Activated T-cell treated with anti-CD3 and anti-CD28 coated beads, Interleukin-2, amount 50 U/mL, for 72 hours (primary cell): ENCODE measurements at regions not wholly inside any gene's neighbourhood (a gene's known extent, or its start where the extent isn't known, plus 50 kb on each side); places are given as distances from the start of the nearest gene placed in this dataset.
A peak's percentile ranks its signal among the peaks of the same experiment; 100 is the strongest.
"Not testable (repeated sequence)": the region's sequence is repeated elsewhere in the genome, so short reads cannot be mapped to it uniquely, and the experiment has no call there.

Source experiments
- ATAC-seq, 2 donors: fragments of 150-1000 bp; cut with Tn5 transposase; replicated peaks in 1 of 2; 2 replicates each; pipeline ENCODE4 v1.10.0; 2021; ENCODE audit warnings: moderate library complexity in 2 of 2, mild to moderate bottlenecking in 1 of 2
- DNase-seq, 2 donors: peaks; one replicate each; pipeline ENCODE4 v3.0.0; 2021 to 2022; ENCODE audit warnings: mixed read lengths in 1 of 2
- H3K27ac Mint-ChIP-seq: one replicate; pipeline ENCODE4 v1.8.0; 2022; ENCODE audit warnings: mild to moderate bottlenecking, moderate library complexity, mixed read lengths
- H3K27me3 Mint-ChIP-seq: one replicate; pipeline ENCODE4 v1.8.0; 2022; ENCODE audit warnings: low read depth, mixed read lengths
- H3K36me3 Mint-ChIP-seq, 2 donors: one replicate each; pipeline ENCODE4 v1.8.0; 2022; ENCODE audit warnings: mixed read lengths in 2 of 2, mild to moderate bottlenecking in 1 of 2; ENCODE audit not compliant: insufficient read depth in 2 of 2
- H3K4me1 Mint-ChIP-seq: one replicate; pipeline ENCODE4 v1.8.0; 2022; ENCODE audit warnings: low read depth, mixed read lengths
- H3K4me3 Mint-ChIP-seq, 2 donors: one replicate each; pipeline ENCODE4 v1.8.0; 2022; ENCODE audit warnings: mild to moderate bottlenecking in 2 of 2, mixed read lengths in 2 of 2, moderate library complexity in 2 of 2
- H3K9me3 Mint-ChIP-seq, 2 donors: one replicate each; pipeline ENCODE4 v1.8.0; 2022; ENCODE audit warnings: mixed read lengths in 2 of 2

DNA sequence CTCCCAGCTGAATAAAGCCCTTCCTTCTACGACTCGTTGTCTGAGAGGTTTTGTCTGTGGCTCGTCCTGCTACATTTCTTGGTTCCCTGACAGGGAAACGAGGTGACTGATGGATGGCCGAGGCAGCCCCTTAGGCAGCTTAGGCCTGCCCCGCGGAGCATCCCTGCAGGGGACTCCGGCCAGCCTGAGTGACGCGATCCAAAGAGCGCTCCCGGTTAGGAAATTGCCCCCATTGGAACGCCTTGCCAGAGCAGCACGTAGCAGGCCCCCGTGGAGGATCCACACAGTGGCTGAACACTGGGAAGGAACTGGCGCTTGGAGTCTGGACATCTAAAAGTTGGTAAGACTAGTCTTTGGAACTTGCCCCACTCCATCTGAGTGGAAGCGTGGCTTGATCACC lies 296.8 kb upstream of the SGCG start:
- Mint-ChIP-seq H3K4me1 (no peaks in the 10 kb centered on the region), H3K36me3 (no peaks in the 10 kb centered on the region), H3K4me3 (no peak overlapping the region), H3K27ac (no peak overlapping the region), H3K9me3 (no peaks in the 10 kb centered on the region), H3K27me3 (no peaks in the 10 kb centered on the region)
- ATAC-seq (no peak), DNase-seq (no peak)

DNA sequence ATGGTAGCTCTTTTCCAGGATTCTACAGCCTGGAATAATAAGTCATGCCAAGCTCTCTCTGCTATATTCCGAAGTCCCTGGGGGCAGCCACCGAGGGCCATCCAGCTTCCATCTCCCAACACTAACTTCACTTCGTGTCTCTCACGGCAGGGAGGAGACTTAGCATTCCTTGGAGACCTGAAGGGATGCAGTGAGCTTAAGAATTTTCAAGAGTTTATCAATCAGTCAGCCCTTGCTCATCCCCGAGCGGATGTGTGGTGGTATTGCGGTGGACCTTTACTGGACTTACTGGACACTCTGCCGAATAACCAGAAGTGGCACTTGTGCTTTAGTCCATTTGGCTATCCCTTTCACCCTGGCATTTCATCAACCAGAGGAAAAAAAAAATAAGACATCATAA lies 294.7 kb upstream of the SGCG start:
- H3K36me3 Mint-ChIP-seq, H3K27me3 Mint-ChIP-seq, DNase-seq, H3K4me1 Mint-ChIP-seq, H3K27ac Mint-ChIP-seq, H3K4me3 Mint-ChIP-seq, ATAC-seq, H3K9me3 Mint-ChIP-seq: not testable (repeated sequence)

DNA sequence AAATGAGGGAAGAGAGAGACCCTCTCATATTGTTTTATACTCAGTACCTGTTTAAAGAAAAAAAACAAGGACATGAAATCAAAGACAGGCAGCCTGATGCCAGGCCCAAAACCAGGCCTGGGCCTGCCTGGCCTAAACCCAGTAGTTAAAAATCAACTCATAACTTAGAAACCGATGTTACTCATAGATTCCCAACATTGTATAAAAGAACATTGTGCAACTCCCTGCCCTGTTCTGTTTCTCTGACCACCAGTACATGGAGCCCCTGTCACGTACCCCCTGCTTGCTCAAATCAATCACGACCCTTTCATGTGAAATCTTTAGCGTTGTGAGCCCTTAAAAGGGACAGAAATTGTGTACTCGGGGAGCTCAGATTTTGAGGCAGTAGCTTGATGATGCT lies 291.4 kb upstream of the SGCG start:
- ATAC-seq, H3K36me3 Mint-ChIP-seq, H3K9me3 Mint-ChIP-seq, H3K4me1 Mint-ChIP-seq, H3K27ac Mint-ChIP-seq, DNase-seq, H3K4me3 Mint-ChIP-seq, H3K27me3 Mint-ChIP-seq: not testable (repeated sequence)

DNA sequence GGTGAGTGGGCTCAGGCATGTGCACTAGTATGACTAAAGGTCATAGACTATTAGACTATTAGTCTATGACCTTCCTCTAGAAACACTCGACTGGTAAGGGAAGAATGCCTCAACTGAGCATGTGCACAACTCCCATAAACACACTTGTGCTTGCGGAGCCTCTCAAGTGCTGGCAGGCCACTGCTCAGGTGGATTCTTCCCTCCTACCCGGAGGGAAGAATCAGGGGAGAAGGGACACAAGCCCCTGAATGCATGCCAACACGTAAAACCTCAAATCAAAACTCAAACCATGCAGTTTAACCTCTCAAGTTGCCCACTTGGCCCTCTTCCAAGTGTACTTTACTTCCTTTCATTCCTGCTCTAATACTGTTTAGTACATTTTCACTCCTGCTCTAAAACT lies 287.6 kb upstream of the SGCG start:
- Mint-ChIP-seq H3K27ac (no peak overlapping the region), H3K27me3 (no peaks in the 10 kb centered on the region), H3K9me3 (no peaks in the 10 kb centered on the region), H3K4me3 (no peak overlapping the region), H3K36me3 (peaks cover 0 to 1% of the 10 kb centered on the region in 2 donors), H3K4me1 (no peaks in the 10 kb centered on the region)
- DNase-seq (no peak), ATAC-seq (no peak)

DNA sequence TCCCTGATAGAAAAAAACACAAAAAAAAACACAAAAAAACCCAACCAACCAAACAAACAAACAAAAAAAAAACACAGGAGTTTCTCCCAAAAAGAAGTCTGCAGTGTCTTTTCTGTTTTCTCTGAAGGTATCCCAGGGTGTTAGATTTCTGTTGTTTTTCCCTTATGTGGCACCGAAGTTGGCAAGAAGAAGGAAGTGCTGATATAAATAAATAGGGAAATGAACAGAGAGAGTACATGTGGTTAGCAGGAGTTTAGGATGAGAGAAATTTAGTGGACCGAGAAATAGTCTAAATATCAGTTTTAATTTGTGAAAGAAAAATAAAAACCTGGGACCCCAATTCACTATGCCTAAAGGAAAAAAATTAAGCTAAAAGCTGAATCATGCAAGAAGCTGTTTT lies 287.0 kb upstream of the SGCG start:
- Mint-ChIP-seq H3K4me3 (no peak overlapping the region), H3K4me1 (no peaks in the 10 kb centered on the region), H3K27ac (peak overlapping the region; percentile 2), H3K36me3 (peaks cover 0 to 1% of the 10 kb centered on the region in 2 donors), H3K9me3 (no peaks in the 10 kb centered on the region), H3K27me3 (no peaks in the 10 kb centered on the region)
- ATAC-seq: no peak
- DNase-seq: no peak

DNA sequence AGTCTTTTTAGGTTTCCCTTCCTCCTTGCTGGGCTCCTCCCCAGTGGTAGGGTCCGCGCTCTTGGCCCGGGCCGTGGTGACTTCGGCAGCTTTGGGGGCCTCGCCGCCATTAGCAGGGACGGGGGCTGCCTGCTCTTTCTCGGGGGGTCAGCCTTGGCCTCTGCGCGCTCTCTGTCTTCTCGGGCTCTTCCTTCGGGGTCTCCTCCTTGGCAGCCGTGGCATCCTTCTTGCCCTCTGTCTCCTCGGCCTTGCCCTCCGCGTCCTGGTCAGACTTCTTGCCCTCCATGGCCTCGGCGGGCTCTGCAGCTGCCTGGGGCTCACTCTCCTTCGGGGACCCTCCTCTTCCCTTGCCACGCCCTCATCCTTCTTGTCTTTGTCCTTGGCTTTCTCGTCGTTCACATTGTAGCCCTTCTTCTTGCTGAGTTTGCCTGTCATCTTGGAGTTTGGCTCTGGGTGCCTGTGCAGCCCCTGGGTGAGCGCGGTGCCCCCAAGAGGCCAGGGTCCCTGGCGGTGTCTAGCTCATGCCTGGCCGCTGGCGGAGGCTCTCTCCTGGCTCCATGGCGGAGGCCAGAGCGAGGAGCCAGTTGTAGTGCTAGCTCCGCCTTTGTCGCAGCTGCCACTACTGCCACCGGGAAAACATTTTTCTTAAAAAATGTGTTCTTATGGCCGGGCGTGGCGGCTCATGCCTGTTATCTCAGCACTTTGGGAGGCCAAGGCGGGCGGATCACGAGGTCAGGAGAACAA lies 283.0 kb upstream of the SGCG start:
- no peaks in the 10 kb centered on the region for H3K27me3 Mint-ChIP-seq
- H3K27ac Mint-ChIP-seq: no peak overlapping the region
- peaks cover 0 to 2% of the 10 kb centered on the region in 2 donors for H3K9me3 Mint-ChIP-seq
- ATAC-seq: no peak
- DNase-seq: no peak
- H3K36me3 Mint-ChIP-seq: peaks cover 0 to 2% of the 10 kb centered on the region in 2 donors
- no peaks in the 10 kb centered on the region for H3K4me1 Mint-ChIP-seq
- H3K4me3 Mint-ChIP-seq: no peak overlapping the region

DNA sequence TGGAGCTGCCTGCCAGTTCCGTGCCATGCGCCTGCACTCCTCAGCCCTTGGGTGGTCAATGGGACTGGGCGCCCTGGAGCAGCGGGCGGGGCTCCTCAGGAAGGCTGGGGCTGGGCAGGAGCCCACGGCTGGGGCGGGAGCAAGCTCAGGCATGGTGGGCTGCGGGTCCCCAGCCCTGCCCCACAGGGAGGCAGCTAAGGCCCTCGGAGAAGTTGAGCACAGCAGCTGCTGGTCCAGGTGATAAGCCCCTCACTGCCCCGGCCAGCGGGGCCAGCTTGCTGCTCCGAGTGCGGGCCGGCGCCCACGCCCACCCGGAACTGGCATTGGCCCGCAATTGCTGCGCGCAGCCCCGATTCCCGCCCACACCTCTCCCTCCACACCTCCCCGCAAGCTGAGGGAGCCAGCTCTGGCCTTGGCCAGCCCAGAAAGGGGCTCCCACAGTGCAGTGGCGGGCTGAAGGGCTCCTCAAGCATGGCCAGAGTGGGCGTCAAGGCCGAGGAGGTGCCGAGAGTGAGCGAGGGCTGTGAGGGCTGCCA lies 280.3 kb upstream of the SGCG start:
- not testable (repeated sequence) for ATAC-seq, H3K27ac Mint-ChIP-seq, H3K4me1 Mint-ChIP-seq, H3K9me3 Mint-ChIP-seq, H3K36me3 Mint-ChIP-seq, H3K27me3 Mint-ChIP-seq, DNase-seq, H3K4me3 Mint-ChIP-seq

DNA sequence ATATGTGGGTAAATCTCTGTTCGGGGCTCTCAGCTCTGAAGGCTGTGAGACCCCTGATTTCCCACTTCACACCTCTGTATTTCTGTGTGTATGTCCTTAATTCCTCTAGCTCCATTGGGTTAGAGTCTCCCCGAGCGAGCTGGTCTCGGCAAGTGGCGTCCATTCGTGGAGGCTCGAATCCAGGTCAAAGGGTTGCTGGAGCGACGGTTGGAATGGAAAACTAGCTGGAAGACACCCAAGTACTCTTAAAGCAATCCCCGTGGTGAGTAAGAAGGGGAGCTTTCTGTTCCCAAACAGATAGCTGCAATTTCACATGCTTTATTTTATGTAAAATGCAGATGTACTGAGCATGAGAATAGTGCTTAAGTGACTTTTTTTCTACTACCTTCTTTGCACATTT lies 277.5 kb upstream of the SGCG start:
- Mint-ChIP-seq H3K9me3 (peaks cover 0 to 2% of the 10 kb centered on the region in 2 donors), H3K36me3 (peaks cover 0 to 2% of the 10 kb centered on the region in 2 donors), H3K27ac (no peak overlapping the region), H3K4me1 (no peaks in the 10 kb centered on the region), H3K27me3 (no peaks in the 10 kb centered on the region), H3K4me3 (no peak overlapping the region)
- ATAC-seq: no peak
- DNase-seq: no peak

DNA sequence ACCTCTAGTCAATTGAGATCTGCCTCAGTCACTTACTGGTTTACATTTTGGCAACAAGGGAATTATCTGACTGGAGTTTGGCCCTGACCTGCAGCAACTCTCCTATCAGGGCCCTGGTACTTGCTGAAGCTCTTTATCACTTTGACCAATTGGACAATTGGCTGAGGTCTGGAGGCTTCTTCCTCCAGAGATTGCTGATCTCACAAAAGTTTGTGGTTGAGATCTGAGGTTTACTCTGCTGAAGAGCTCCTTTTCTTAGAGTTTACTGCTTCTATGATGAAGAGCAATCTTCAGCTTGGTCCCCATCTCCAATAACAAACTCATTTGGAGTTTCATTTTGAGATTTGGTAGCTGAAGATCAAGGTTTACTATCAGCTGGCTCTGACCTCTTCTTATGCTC lies 276.9 kb upstream of the SGCG start:
- DNase-seq (no peak), ATAC-seq (no peak)
- Mint-ChIP-seq H3K9me3 (peaks cover 0 to 2% of the 10 kb centered on the region in 2 donors), H3K27me3 (no peaks in the 10 kb centered on the region), H3K4me1 (no peaks in the 10 kb centered on the region), H3K27ac (no peak overlapping the region), H3K4me3 (no peak overlapping the region), H3K36me3 (peaks cover 0 to 2% of the 10 kb centered on the region in 2 donors)

DNA sequence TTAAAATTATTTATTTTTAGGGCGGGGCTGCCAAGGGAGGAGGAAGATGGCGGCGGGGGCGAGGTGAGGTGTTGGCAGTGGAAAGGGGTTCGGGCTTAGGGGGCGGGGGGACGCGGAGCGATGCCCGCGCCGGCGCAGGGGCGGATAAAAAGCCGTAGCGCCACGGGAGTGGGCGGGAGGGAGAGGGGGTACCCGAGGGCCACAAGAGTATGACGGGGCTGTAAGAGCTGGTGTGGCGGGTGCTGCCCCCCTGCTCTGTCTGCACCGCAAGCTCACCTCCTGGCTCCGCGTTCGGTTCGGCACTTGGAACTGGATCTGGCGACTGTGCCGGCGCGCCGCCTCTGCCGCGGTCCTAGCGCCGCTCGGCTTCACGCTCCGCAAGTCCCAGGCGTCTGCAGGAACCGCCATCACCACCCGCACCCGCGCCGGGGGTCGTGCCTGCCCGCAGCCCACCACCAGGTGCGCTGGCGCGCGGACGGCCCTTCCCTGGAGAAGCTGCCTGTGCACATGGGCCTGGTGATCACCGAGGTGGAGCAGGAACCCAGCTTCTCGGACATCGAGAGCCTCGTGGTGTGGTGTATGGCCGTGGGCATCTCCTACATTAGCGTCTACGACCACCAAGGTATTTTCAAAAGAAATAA lies 265.2 kb upstream of the SGCG start:
- Mint-ChIP-seq H3K9me3 (no peaks in the 10 kb centered on the region), H3K27ac (no peak overlapping the region), H3K4me1 (peaks cover 6% of the 10 kb centered on the region), H3K27me3 (peaks cover 39% of the 10 kb centered on the region), H3K4me3 (peak overlapping the region; percentile 70 to 71), H3K36me3 (no peaks in the 10 kb centered on the region)
- DNase-seq: no peak
- peak; percentile 60 for ATAC-seq

DNA sequence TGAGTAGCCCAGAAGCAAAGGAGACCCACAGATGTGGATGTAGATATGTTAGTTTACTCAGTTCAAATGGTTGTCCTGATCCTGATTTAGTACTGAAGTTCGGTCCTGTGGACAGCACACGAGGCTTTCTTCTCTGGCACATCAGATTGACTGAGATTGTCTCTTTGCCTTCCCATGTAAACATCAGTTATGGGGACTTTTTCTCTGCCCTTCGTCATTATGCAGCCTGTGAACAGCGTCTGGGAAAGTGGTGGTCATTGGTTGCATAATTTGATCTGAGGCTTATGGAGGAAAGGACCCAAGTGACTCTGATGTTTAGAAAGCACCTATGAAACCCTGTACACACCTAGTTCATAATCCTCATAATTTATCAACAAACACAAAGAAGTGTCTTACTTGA lies 264.5 kb upstream of the SGCG start:
- H3K9me3 Mint-ChIP-seq, H3K4me1 Mint-ChIP-seq, DNase-seq, ATAC-seq, H3K27ac Mint-ChIP-seq, H3K36me3 Mint-ChIP-seq: not testable (repeated sequence)
- H3K27me3 Mint-ChIP-seq: peaks cover 39% of the 10 kb centered on the region
- H3K4me3 Mint-ChIP-seq: peak overlapping the region; percentile 70 to 71

DNA sequence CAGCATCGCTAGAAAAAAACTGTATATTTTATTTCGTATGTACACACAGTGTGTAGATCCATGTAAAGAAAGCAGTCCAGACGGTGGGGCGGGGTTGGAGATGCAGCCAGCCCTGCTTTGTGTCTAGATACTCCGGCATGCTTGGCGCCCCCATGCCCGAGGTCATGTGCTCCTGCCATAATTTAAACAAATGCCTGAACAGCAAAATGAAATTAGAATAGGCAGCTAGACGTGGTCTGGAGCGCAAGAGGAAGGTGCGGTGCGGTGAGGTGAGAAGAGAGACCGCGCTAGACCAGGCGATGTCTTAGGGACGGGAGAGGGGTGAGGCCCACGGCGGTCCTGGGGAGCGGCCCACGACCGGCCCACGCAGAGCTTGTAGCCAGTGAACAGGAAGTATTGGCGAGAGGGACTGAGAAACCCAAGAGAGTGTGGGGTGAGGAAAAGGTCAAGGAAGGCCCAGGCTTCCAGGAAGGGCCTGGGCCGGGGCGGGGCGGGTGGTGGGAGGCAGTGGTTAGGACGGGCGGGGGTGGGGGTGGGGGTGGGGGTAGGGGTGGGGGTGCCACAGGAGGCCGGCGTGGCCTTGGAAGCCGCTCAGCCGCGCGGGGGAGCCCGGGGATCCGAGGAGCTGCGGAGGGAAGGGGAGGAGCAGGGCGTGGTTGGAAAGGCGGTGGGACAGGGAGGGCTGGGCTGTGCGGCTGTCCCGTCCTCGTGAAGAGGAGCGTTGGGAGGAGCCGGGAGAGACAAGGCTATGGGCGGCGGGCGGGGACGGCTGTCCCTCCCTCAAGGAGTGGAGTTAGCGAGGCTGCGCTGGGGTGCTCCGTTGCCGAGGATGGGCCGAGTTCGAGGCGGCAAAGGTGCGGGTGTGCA lies 254.7 kb upstream of the SGCG start:
- Mint-ChIP-seq H3K9me3 (no peaks in the 10 kb centered on the region), H3K27me3 (peaks cover 33% of the 10 kb centered on the region)
- no peak for ATAC-seq

More for the DNA sequence above, 254.7 kb upstream of the SGCG start:
- Mint-ChIP-seq H3K27ac (no peak overlapping the region), H3K4me1 (peaks cover 4% of the 10 kb centered on the region), H3K4me3 (peak overlapping the region; percentile 69 to 76), H3K36me3 (peaks cover 3 to 4% of the 10 kb centered on the region in 2 donors)
- DNase-seq: no peak
